ENCODE measurements at regions not wholly inside any gene's neighbourhood (a gene's known extent, or its start where the extent isn't known, plus 50 kb on each side); places are given as distances from the start of the nearest gene placed in this dataset.

DNA sequence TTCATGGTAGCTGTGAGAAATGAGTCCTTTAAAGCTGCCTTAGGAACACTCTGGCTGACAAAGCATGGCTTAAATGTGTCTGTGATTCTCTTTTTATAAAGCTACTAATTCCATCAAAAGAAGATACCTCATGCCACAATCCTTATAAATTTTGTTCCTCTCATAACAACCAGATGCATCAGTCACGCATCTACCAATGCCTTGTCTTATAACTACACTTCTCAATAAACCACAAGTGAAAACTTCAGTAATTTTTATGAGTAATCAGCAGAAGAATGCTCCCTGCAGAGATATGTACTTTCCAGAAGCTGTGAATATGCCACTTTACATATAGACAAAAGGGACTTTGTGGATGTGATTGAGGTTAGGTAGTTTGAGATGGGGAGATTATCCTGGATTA lies 147.8 kb downstream of the SUCLA2 start:
- Histone ChIP-seq H3K36me3 (no peaks in the 10 kb centered on the region), H3K9me3 (no peaks in the 10 kb centered on the region), H3K9ac (ENCODE audit: low read depth in 2 of 2, low read length in 2 of 2) (no peak overlapping the region), H3K27me3 (no peaks in the 10 kb centered on the region), H3K4me3 (no peak overlapping the region), H3K4me1 (no peaks in the 10 kb centered on the region), H3K27ac (no peak overlapping the region)
- TF ChIP-seq, protein P1, sequence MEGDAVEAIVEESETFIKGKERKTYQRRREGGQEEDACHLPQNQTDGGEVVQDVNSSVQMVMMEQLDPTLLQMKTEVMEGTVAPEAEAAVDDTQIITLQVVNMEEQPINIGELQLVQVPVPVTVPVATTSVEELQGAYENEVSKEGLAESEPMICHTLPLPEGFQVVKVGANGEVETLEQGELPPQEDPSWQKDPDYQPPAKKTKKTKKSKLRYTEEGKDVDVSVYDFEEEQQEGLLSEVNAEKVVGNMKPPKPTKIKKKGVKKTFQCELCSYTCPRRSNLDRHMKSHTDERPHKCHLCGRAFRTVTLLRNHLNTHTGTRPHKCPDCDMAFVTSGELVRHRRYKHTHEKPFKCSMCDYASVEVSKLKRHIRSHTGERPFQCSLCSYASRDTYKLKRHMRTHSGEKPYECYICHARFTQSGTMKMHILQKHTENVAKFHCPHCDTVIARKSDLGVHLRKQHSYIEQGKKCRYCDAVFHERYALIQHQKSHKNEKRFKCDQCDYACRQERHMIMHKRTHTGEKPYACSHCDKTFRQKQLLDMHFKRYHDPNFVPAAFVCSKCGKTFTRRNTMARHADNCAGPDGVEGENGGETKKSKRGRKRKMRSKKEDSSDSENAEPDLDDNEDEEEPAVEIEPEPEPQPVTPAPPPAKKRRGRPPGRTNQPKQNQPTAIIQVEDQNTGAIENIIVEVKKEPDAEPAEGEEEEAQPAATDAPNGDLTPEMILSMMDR (IDR thresholded peaks at IDR 0.05): no peak
- DNase-seq: no peak
- intact Hi-C loops (cut with DNase I): no loop called here

DNA sequence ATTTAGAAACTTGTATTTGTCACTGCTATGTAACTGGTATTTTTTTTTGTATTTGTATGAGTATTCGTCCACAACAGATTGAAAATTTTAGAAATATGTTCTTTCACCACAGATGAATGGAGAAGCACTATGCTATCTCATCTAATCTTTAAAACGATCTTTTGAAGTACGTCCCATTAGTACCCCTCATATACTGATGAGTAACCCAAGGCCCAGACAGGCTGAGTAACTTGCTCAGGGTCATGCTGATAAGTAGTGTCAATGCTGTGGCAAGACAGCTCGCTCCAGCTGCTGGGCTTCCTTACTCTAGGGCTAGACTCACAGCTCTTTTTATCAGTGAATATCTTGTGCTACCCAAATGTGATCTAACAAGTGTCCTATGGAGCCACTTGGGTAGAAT lies 154.2 kb downstream of the SUCLA2 start:
- no peak overlapping the region for H3K9ac ChIP-seq (ENCODE audit: low read depth in 2 of 2, low read length in 2 of 2)
- intact Hi-C loops (cut with DNase I): no loop called here
- TF ChIP-seq, protein P1 (IDR thresholded peaks at IDR 0.05): no peak
- no peaks in the 10 kb centered on the region for H3K4me1 ChIP-seq
- H3K4me3 ChIP-seq: no peak overlapping the region
- H3K27ac ChIP-seq: no peak overlapping the region
- H3K9me3 ChIP-seq: no peaks in the 10 kb centered on the region
- DNase-seq: no peak
- no peaks in the 10 kb centered on the region for H3K36me3 ChIP-seq
- H3K27me3 ChIP-seq: no peaks in the 10 kb centered on the region

DNA sequence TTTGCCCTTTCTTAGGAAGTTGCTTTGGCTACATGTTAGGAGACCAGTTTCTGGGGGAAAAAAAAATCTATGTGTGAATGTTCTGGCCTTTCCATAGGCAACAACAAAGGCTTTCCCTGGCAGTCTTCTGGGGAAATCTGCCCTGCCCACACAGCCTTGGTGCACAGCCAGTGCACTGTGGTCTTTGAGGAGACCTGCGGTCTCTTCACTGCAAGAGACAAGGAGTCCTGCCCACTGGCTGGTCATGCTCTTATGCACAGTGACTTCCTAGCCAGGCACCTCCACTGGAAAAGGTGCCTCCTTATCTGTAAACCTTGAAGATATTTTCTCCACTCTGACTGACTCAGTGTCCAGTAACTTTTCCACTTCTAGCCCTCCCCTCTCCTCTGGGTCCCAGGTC lies 155.1 kb downstream of the SUCLA2 start:
- H3K4me1 ChIP-seq: no peaks in the 10 kb centered on the region
- TF ChIP-seq, protein P1 (IDR thresholded peaks at IDR 0.05): no peak
- intact Hi-C loops (cut with DNase I): no loop called here

DNA sequence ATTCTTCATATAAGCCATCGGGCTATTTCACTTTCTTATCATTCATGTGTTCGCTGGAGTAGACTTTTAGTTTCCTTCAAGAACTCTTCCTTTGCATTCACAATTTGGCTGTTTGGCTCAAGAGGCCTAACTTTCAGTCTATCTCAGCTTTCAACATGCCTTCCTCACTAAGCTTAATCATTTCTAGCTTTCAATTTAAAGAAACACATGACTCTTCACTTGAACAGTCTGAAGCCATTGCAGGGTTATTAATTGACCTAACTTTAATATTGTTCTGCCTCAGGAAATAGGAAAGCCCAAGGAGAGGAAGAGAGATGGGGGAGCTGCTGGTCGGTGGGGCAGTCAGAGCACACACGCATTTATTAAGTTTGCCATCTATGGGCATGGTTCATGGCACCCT lies 158.1 kb downstream of the SUCLA2 start:
- Histone ChIP-seq H3K4me3 (no peak overlapping the region), H3K36me3 (no peaks in the 10 kb centered on the region), H3K27ac (no peak overlapping the region), H3K9ac (ENCODE audit: low read depth in 2 of 2, low read length in 2 of 2) (no peak overlapping the region), H3K4me1 (no peaks in the 10 kb centered on the region), H3K27me3 (no peaks in the 10 kb centered on the region), H3K9me3 (no peaks in the 10 kb centered on the region)
- DNase-seq: no peak
- TF ChIP-seq, protein P1 (IDR thresholded peaks at IDR 0.05): no peak
- intact Hi-C loops (cut with DNase I): no loop called here

More for the DNA sequence above, 155.1 kb downstream of the SUCLA2 start:
- Histone ChIP-seq H3K9ac (ENCODE audit: low read depth in 2 of 2, low read length in 2 of 2) (no peak overlapping the region), H3K9me3 (no peaks in the 10 kb centered on the region), H3K4me3 (no peak overlapping the region), H3K27ac (no peak overlapping the region), H3K27me3 (no peaks in the 10 kb centered on the region), H3K36me3 (no peaks in the 10 kb centered on the region)
- DNase-seq: no peak

DNA sequence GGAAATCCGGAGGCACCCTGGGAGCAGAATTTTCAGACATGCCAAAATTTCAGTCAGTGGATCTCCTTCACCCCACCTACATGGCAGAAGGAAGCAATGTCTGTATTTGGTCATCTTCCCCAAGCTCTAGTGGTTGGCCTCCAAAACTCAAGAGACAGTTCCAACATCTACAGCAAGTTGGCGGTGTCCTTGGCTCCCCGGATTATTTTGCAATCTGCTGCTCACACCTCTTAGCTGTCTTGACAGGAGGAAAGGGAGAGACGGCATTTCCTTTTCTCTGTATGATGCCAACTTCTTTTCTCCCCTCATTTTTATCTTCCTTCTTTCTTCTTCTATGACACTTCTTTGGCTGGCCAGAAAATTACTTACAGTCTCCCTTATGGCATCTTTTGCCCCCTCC lies 159.9 kb downstream of the SUCLA2 start:
- DNase-seq: no peak
- H3K9me3 ChIP-seq: no peaks in the 10 kb centered on the region
- H3K27ac ChIP-seq: no peak overlapping the region
- no peak overlapping the region for H3K9ac ChIP-seq (ENCODE audit: low read depth in 2 of 2, low read length in 2 of 2)
- TF ChIP-seq, protein P1 (IDR thresholded peaks at IDR 0.05): no peak
- intact Hi-C loops (cut with DNase I): no loop called here
- no peaks in the 10 kb centered on the region for H3K4me1 ChIP-seq
- H3K27me3 ChIP-seq: no peaks in the 10 kb centered on the region
- no peaks in the 10 kb centered on the region for H3K36me3 ChIP-seq
- no peak overlapping the region for H3K4me3 ChIP-seq

DNA sequence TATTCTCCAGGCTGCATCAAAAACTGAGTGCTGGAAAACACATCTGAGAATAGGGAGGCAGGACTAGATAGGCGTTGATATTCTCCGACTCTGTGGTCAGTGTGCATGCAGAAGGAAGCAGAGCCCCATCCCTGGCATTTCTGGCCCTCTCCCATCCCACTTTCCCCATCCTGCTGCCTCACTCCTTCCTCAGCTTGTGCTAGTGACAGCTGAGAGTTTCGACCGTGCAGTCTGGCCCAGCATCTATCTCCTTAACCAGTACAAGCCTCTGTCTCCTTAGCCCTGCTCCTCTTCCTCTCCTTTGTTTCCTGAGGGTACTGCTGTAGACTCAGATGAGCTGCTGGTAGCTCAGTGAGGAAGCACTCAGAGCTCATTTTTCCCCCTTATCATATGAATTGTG lies 163.2 kb downstream of the SUCLA2 start:
- TF ChIP-seq, protein P1 (IDR thresholded peaks at IDR 0.05): no peak
- no peaks in the 10 kb centered on the region for H3K9me3 ChIP-seq
- H3K9ac ChIP-seq (ENCODE audit: low read depth in 2 of 2, low read length in 2 of 2): no peak overlapping the region
- intact Hi-C loops (cut with DNase I): no loop called here
- no peaks in the 10 kb centered on the region for H3K36me3 ChIP-seq
- no peak for DNase-seq
- H3K4me3 ChIP-seq: no peak overlapping the region
- no peaks in the 10 kb centered on the region for H3K27me3 ChIP-seq
- no peak overlapping the region for H3K27ac ChIP-seq
- H3K4me1 ChIP-seq: no peaks in the 10 kb centered on the region

Data from colonic mucosa (tissue), 4 donors.